ENCODE measurements at regions not wholly inside any gene's neighbourhood (a gene's known extent, or its start where the extent isn't known, plus 50 kb on each side); places are given as distances from the start of the nearest gene placed in this dataset.

- DNase-seq (ENCODE audit: extremely low spot score), result no peak
- CTCF ChIA-PET, result no interaction called here
- POLR2A ChIA-PET, result no interaction called here
- no peak for TF ChIP-seq CTCF (IDR thresholded peaks at IDR 0.05; ENCODE audit: control extremely low read depth, extremely low read depth, low read depth, missing control alignments)
Observed at GRCh38 chr3:21328711-21329390, 422.2 kb downstream of the ZNF385D start.

GRCh38 chr3:21326704-21327475, 424.1 kb downstream of the ZNF385D start:
- CTCF ChIA-PET, result no interaction called here

GRCh38 chr3:21314688-21315087, 436.3 kb downstream of the ZNF385D start:
- POLR2A ChIA-PET, result no interaction called here
- no peak for TF ChIP-seq CTCF (IDR thresholded peaks at IDR 0.05; ENCODE audit: control extremely low read depth, extremely low read depth, low read depth, missing control alignments)
- CTCF ChIA-PET, result interaction anchor here (0.8 kb wide), 1 partner anchor 17 kb away, joined by 3 read pairs; no protein-coding TSS in a partner anchor
- DNase-seq (ENCODE audit: extremely low spot score), result no peak

More at GRCh38 chr3:21326704-21327475, 424.1 kb downstream of the ZNF385D start:
- no peak for TF ChIP-seq CTCF (IDR thresholded peaks at IDR 0.05; ENCODE audit: control extremely low read depth, extremely low read depth, low read depth, missing control alignments)
- DNase-seq (ENCODE audit: extremely low spot score), result no peak
- POLR2A ChIA-PET, result no interaction called here

GRCh38 chr3:21310891-21311290, 440.1 kb downstream of the ZNF385D start:
- no peak for TF ChIP-seq CTCF (IDR thresholded peaks at IDR 0.05; ENCODE audit: control extremely low read depth, extremely low read depth, low read depth, missing control alignments)
- DNase-seq (ENCODE audit: extremely low spot score), result no peak
- CTCF ChIA-PET, result no interaction called here
- POLR2A ChIA-PET, result no interaction called here

- TF ChIP-seq CTCF (IDR thresholded peaks at IDR 0.05; ENCODE audit: control extremely low read depth, extremely low read depth, low read depth, missing control alignments), result no peak
- ChIA-PET CTCF (no interaction called here), POLR2A (no interaction called here)
- DNase-seq (ENCODE audit: extremely low spot score), result no peak
Observed at GRCh38 chr3:21310161-21310560, 440.8 kb downstream of the ZNF385D start.

GRCh38 chr3:21297304-21297703, 453.7 kb downstream of the ZNF385D start:
- CTCF ChIA-PET, result interaction anchor here (1.4 kb wide), 1 partner anchor 18 kb away, joined by 3 read pairs; no protein-coding TSS in a partner anchor
- POLR2A ChIA-PET, result no interaction called here
- no peak for DNase-seq (ENCODE audit: extremely low spot score)
- no peak for TF ChIP-seq CTCF (IDR thresholded peaks at IDR 0.05; ENCODE audit: control extremely low read depth, extremely low read depth, low read depth, missing control alignments)

All from GM10248 (cell line).